ENCODE measurements at regions not wholly inside any gene's neighbourhood (a gene's known extent, or its start where the extent isn't known, plus 50 kb on each side); places are given as distances from the start of the nearest gene placed in this dataset.

- TF ChIP-seq CTCF (IDR thresholded peaks at IDR 0.05): no peak
- peak overlapping the region; percentile 32 to 64 for H3K27ac ChIP-seq
- no peak overlapping the region for H3K4me3 ChIP-seq
- no peak for DNase-seq (ENCODE audit: low spot score)
These were observed 120.0 kb upstream of the SLC38A2 start for GRCh38 chr12:46492471-46493085.

- no peak for DNase-seq (ENCODE audit: low spot score)
- Histone ChIP-seq H3K27ac (peak overlapping the region in 1 of 2 donors; percentile 64), H3K4me3 (no peak overlapping the region)
- TF ChIP-seq CTCF (IDR thresholded peaks at IDR 0.05): no peak
These were observed 119.0 kb upstream of the SLC38A2 start for GRCh38 chr12:46491548-46491947.

- no peak for DNase-seq (ENCODE audit: low spot score)
- H3K27ac ChIP-seq: peak overlapping the region in 1 of 2 donors; percentile 72
- TF ChIP-seq CTCF (IDR thresholded peaks at IDR 0.05): no peak
- H3K4me3 ChIP-seq: no peak overlapping the region
These were observed 118.1 kb upstream of the SLC38A2 start for GRCh38 chr12:46490635-46491034.

- no peak for TF ChIP-seq CTCF (IDR thresholded peaks at IDR 0.05)
- peak overlapping the region; percentile 63 to 72 for H3K27ac ChIP-seq
- no peak for DNase-seq (ENCODE audit: low spot score)
- no peak overlapping the region for H3K4me3 ChIP-seq
These were observed 117.4 kb upstream of the SLC38A2 start for GRCh38 chr12:46489951-46490388.

- Histone ChIP-seq H3K4me3 (no peak overlapping the region), H3K27ac (no peak overlapping the region)
- DNase-seq (ENCODE audit: low spot score): no peak
- TF ChIP-seq CTCF (IDR thresholded peaks at IDR 0.05): no peak
These were observed 115.1 kb upstream of the SLC38A2 start for GRCh38 chr12:46487567-46488131.

GRCh38 chr12:46486588-46486987 is 114.0 kb upstream of the SLC38A2 start:
- H3K4me3 ChIP-seq: no peak overlapping the region
- H3K27ac ChIP-seq: no peak overlapping the region
- no peak for TF ChIP-seq CTCF (IDR thresholded peaks at IDR 0.05)
- DNase-seq (ENCODE audit: low spot score): no peak

GRCh38 chr12:46485853-46486252 is 113.3 kb upstream of the SLC38A2 start:
- DNase-seq (ENCODE audit: low spot score): no peak
- no peak for TF ChIP-seq CTCF (IDR thresholded peaks at IDR 0.05)
- no peak overlapping the region for H3K27ac ChIP-seq

More at GRCh38 chr12:46485853-46486252, 113.3 kb upstream of the SLC38A2 start:
- no peak overlapping the region for H3K4me3 ChIP-seq

All from coronary artery (tissue), 2 donors.